ENCODE measurements at regions not wholly inside any gene's neighbourhood (a gene's known extent, or its start where the extent isn't known, plus 50 kb on each side); places are given as distances from the start of the nearest gene placed in this dataset.

DNA sequence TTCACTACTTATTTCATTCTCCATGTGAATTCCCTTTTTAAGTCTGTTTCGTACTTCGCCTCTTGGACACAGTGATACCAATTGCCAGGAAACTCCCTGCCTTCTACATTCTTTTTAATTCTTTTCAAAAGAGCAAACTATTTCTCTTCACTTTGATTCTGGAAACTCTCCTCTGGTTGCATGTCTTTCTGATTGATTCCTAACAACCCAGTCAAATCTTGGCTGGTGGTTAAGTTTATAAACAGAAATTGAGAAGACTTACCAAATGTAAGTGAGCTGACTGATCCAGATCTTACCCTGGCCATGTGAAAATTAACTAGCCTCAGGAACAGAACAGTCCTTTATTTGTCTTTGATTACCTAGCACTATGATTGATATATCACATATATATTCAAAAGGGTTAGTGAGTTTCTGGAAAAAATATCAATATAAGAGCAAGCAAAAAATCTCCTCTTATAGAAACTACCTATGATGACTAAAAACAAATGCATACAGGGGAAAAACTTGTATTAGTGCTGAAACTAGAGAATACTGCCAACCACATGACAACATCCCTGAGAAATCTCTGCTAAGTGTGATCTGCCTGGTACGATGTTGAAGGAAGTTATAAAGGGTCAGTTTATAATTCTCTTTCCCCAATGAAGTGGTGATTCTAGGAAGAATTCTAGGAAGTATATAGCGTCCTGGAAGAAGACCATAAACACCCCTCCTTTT, 152.6 kb upstream of the HTR2A start:
- Mint-ChIP-seq H3K36me3 (no peaks in the 10 kb centered on the region), H3K27ac (no peak overlapping the region), H3K27me3 (peaks cover 4 to 7% of the 10 kb centered on the region in 2 donors), H3K4me3 (no peak overlapping the region), H3K9me3 (peaks cover 3% of the 10 kb centered on the region), H3K4me1 (ENCODE audit: low read depth in 2 of 2) (no peaks in the 10 kb centered on the region)
- no peak for DNase-seq (ENCODE audit: low spot score)
- ATAC-seq, result no peak

DNA sequence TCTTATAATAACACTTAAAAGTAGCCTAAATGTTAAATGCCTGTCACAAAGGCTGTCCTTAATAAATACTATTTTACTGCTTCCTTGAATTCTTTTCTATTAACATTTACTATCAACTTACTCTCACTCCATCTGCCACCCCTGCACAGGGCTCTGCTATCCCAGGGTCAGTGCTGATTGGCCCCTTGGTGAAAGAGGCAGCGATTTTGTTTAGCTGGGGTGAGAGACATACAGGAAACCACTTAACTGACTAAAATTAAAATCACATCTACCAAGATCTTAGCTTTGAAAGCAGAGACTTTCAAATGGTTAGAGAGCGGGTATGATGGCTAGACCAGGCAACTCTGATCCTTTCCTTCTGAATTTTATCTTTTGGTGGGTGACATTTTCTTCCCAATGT, 149.9 kb upstream of the HTR2A start:
- Mint-ChIP-seq H3K9me3 (peaks cover 3% of the 10 kb centered on the region), H3K36me3 (no peaks in the 10 kb centered on the region), H3K27me3 (peaks cover 4 to 18% of the 10 kb centered on the region in 2 donors), H3K27ac (no peak overlapping the region), H3K4me3 (no peak overlapping the region), H3K4me1 (ENCODE audit: low read depth in 2 of 2) (no peaks in the 10 kb centered on the region)
- DNase-seq (ENCODE audit: low spot score) (no peak), ATAC-seq (no peak)

DNA sequence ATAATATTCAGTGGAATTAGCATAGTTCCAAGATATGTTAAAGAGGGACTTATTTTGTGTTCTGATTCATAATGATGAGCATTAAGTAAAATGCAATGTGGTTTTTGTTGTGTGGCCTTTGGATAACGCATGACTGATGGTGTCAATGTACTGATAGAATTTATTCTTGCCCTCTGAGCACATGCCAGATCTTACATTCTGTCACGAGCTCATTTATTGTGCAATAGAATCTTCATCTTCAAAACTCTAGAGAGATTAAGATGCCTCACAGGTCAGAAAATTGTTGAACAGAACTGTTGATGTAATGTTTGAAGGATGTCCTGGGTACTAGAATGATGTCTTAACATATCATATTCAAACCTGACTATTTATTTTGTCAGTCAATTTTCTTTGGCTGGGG, 148.0 kb upstream of the HTR2A start:
- ATAC-seq (no peak), DNase-seq (ENCODE audit: low spot score) (no peak)
- Mint-ChIP-seq H3K4me3 (no peak overlapping the region), H3K27me3 (peaks cover 10 to 20% of the 10 kb centered on the region in 2 donors), H3K36me3 (no peaks in the 10 kb centered on the region), H3K27ac (no peak overlapping the region), H3K9me3 (peaks cover 6% of the 10 kb centered on the region), H3K4me1 (ENCODE audit: low read depth in 2 of 2) (no peaks in the 10 kb centered on the region)

DNA sequence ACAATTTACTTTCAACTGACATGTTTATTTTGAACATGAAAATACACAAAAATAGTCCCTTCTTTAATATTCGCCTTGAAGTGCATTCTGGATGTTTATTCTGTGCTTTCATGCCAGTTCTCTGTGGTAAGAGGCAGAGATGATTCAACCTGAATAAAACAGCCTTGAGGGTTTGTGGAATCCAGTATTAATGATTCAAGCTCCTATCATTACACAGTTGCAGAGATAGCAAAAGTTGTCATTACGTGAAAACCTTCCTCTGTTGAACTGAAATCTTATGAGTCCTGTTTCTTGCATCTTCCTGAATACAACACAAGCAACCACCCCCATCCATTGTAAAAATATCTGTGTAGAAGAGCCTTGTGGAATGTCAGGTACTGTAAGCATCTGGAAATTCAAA, 142.3 kb upstream of the HTR2A start:
- H3K4me3 Mint-ChIP-seq, result no peak overlapping the region
- peaks cover 11 to 32% of the 10 kb centered on the region in 2 donors for H3K27me3 Mint-ChIP-seq
- no peak for DNase-seq (ENCODE audit: low spot score)
- H3K27ac Mint-ChIP-seq, result no peak overlapping the region
- no peaks in the 10 kb centered on the region for H3K36me3 Mint-ChIP-seq
- peaks cover 4% of the 10 kb centered on the region for H3K9me3 Mint-ChIP-seq
- no peaks in the 10 kb centered on the region for H3K4me1 Mint-ChIP-seq (ENCODE audit: low read depth in 2 of 2)
- no peak for ATAC-seq

DNA sequence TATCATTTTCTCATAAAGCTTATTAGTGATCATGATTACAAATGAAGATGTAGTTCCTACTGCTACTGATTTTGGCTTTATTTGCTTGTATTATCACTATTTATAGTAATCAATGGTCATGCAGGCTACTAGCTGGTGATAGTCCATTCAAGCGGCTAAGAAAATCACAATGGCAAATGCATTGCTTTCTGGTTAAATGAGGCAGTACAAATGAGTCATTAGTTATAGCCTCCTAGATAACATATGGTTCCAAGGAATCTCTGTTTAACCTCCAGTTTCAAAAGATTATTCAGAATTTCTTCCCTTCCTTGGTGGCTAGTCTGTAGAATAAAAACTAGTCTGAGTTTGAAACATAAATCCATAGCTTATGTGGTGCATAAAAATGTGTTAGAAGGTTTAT, 141.3 kb upstream of the HTR2A start:
- H3K27me3 Mint-ChIP-seq, result peaks cover 15 to 29% of the 10 kb centered on the region in 2 donors
- no peaks in the 10 kb centered on the region for H3K36me3 Mint-ChIP-seq
- ATAC-seq (no peak), DNase-seq (ENCODE audit: low spot score) (no peak)
- H3K27ac Mint-ChIP-seq, result no peak overlapping the region
- H3K4me3 Mint-ChIP-seq, result no peak overlapping the region
- peaks cover 4% of the 10 kb centered on the region for H3K9me3 Mint-ChIP-seq
- H3K4me1 Mint-ChIP-seq (ENCODE audit: low read depth in 2 of 2), result no peaks in the 10 kb centered on the region

DNA sequence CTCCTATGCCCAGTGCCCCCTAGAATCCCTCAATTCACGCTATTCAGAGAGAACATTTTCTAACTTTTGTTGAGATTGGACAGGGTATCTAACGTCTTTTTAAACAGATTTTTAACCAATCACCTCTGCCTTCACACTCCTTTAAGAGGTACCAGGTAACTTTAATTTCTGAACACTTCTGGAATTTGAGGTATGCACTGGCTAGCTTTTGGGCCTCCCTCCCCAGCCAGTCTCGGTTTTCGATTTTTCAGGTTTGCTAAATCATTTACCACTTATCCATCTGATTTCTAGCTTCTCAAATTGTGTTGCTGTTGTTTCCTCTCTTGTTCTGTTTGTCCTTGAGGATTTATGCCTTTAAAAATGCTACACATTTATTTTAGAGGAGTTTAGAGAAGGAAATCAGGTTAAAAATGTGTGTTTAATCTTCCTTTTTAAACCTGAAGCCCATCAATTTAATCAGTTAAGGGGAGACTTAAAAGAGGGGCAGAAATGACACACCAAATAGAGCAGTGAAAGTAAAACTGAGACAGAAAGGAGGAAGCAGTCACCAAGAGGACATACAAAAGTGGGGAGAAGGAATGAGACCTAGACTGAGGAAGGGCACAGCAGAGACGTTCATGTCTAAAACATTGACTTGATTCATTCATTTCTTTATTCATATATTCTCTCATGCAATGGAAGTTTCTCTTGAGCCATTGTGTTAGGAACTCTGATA, 139.6 kb upstream of the HTR2A start:
- no peak for DNase-seq (ENCODE audit: low spot score)
- Mint-ChIP-seq H3K4me3 (no peak overlapping the region), H3K9me3 (peaks cover 4% of the 10 kb centered on the region), H3K36me3 (no peaks in the 10 kb centered on the region), H3K27ac (no peak overlapping the region), H3K27me3 (peaks cover 20 to 36% of the 10 kb centered on the region in 2 donors), H3K4me1 (ENCODE audit: low read depth in 2 of 2) (no peaks in the 10 kb centered on the region)
- ATAC-seq, result no peak

DNA sequence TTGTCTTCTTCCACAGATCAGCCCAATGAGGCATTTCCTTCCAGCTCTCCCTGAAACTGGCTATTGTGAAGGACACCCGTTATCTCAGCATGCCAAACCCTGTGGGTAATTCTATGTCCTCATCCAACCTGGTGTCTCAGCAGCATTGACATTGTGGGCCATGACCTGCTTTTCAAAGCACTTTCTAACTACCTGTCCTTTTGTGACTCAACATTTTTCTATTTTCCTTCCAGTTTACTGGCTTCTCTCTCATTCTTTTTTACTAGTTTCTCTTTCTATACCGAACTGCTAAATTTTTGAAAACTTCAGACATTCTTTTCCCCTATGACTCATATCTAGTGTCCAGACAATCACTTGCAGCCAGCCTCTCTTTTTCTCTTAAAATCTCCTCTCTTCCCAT, 136.4 kb upstream of the HTR2A start:
- ATAC-seq (no peak), DNase-seq (ENCODE audit: low spot score) (no peak)
- no peak overlapping the region for H3K4me3 Mint-ChIP-seq
- no peaks in the 10 kb centered on the region for H3K9me3 Mint-ChIP-seq
- no peaks in the 10 kb centered on the region for H3K36me3 Mint-ChIP-seq
- H3K27me3 Mint-ChIP-seq, result peaks cover 14 to 27% of the 10 kb centered on the region in 2 donors
- H3K27ac Mint-ChIP-seq, result no peak overlapping the region
- no peaks in the 10 kb centered on the region for H3K4me1 Mint-ChIP-seq (ENCODE audit: low read depth in 2 of 2)

DNA sequence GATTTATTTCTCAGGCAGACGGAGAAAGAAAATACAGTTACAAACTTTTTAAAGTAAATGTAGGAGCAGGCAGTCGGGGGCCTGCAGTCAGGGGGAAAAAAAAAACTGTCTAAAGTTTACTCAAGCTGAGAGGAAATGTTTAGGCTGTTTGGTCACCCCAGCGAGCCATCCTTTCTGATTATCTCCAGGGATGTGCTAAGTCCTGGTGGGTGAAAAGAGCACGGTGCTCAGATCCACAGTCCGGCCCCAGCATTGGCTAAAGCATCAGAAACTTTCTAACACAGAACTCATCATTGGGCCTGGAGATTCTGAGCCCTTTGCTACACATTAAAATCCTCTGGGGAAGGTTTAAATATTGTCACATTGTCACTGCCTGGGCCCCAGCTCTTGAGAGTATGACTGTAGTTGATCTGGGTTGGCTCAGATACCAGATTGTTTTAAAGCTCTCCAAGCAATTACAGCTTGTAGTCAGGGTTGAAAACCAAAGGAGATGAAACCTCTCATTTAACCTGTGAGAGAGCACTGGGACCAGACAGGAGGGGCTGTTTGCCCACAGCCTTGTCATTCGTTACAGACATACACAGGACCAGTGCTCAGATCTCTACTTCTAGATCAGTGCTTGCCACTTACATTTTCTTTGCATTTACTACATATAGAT, 131.1 kb upstream of the HTR2A start:
- H3K9me3 Mint-ChIP-seq, result no peaks in the 10 kb centered on the region

DNA sequence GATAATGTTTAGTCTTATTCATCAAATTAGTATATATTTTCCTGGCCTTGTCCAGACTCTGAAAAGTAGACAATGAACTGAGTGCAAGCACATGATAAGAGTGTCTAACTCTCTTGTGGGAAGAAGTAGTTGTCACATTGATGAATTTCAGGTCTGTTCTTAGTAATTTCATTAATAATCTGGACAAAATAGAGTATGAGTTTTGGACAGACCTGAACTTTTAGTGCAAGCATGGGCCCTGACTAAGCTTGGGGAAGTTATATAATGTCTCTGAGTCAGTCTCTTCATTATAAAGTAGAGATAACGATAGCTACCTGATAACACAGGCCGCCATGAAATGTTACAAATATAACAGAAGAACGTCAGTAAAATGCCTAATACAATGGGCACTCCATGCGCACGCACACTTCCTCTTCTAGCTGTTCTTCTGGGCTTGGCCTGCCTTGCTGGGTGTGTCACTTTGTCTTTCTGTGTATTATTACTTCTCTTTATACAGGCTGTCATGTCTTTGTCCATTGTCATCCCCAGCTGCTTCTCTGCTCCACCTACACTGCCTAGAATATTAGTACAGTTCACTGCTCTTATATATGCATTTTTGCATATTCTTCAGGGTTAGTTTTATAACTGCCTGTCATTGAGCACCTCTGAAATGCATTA, 129.1 kb upstream of the HTR2A start:
- no peak for ATAC-seq
- Mint-ChIP-seq H3K9me3 (no peaks in the 10 kb centered on the region), H3K36me3 (no peaks in the 10 kb centered on the region), H3K4me3 (no peak overlapping the region), H3K4me1 (ENCODE audit: low read depth in 2 of 2) (no peaks in the 10 kb centered on the region), H3K27me3 (peaks cover 0 to 3% of the 10 kb centered on the region in 2 donors), H3K27ac (no peak overlapping the region)
- DNase-seq (ENCODE audit: low spot score), result no peak

More for the DNA sequence above, 131.1 kb upstream of the HTR2A start:
- H3K36me3 Mint-ChIP-seq, result no peaks in the 10 kb centered on the region
- H3K27me3 Mint-ChIP-seq, result peaks cover 4 to 6% of the 10 kb centered on the region in 2 donors
- ATAC-seq (no peak), DNase-seq (ENCODE audit: low spot score) (no peak)
- no peak overlapping the region for H3K27ac Mint-ChIP-seq
- no peak overlapping the region for H3K4me3 Mint-ChIP-seq
- no peaks in the 10 kb centered on the region for H3K4me1 Mint-ChIP-seq (ENCODE audit: low read depth in 2 of 2)

DNA sequence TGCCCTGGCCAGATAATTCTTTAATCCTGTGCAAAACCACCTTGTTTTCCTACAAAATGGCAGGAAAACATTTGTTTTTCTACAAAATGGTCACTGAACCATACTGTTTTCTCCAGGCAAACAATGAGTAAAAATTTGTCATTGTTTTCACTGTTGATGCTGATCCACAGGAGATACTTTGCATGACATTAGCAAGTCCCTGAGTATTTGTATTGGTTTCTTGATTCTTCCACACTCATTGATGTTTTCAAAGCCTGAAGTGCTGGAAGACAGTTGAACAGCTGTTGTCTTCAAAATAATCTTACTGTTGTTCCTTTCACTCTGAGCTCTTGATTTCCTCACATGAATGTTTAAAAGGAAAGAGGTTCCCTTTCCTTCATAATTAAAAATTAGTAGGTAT, 123.1 kb upstream of the HTR2A start:
- no peaks in the 10 kb centered on the region for H3K4me1 Mint-ChIP-seq (ENCODE audit: low read depth in 2 of 2)
- no peak overlapping the region for H3K27ac Mint-ChIP-seq
- H3K9me3 Mint-ChIP-seq, result peaks cover 4% of the 10 kb centered on the region
- no peak for DNase-seq (ENCODE audit: low spot score)
- H3K36me3 Mint-ChIP-seq, result no peaks in the 10 kb centered on the region
- no peak overlapping the region for H3K4me3 Mint-ChIP-seq
- H3K27me3 Mint-ChIP-seq, result peaks cover 2 to 6% of the 10 kb centered on the region in 2 donors
- ATAC-seq, result no peak

DNA sequence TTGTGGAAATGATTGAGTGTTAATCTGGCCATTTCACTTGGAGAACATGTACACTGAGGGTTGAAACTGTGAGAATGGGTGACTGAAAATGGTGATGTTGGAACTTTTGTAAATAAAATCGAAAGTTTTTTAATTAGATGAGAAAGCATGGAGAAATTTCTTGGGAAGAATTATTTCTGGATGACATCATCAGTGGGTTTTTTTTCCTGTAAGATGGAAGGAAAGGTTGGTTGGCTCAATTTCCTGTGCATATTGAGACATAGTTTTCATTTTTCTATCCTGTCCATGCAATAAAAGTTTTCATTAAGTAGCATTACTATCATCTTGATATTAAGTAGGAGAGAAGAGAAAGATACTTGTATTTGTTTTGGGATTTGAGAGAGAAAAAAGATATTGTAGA, 120.6 kb upstream of the HTR2A start:
- ATAC-seq (no peak), DNase-seq (ENCODE audit: low spot score) (no peak)
- Mint-ChIP-seq H3K27ac (no peak overlapping the region), H3K9me3 (peaks cover 4% of the 10 kb centered on the region), H3K4me1 (ENCODE audit: low read depth in 2 of 2) (no peaks in the 10 kb centered on the region), H3K27me3 (peaks cover 4 to 11% of the 10 kb centered on the region in 2 donors), H3K4me3 (no peak overlapping the region), H3K36me3 (no peaks in the 10 kb centered on the region)

DNA sequence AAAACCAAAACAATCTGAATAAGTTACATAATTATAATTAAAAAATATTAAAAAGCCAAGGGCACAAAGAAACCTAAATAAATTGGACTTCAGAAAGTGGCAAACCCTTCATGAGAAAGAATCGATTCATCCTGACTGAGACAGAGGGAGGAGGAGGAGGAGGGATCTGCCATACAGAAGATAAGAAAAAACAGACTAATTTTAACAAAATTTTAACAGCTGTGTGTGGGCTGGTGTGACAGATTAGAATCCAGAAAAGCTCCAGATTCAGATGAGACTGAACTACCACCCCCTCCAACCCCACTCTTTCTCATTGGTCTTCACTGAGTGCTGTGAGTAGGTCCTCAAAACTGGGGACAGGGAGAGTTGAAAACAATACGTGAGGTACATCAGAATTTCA, 111.5 kb upstream of the HTR2A start:
- no peak overlapping the region for H3K4me3 Mint-ChIP-seq
- H3K27me3 Mint-ChIP-seq, result peaks cover 10 to 42% of the 10 kb centered on the region in 2 donors
- H3K4me1 Mint-ChIP-seq (ENCODE audit: low read depth in 2 of 2), result no peaks in the 10 kb centered on the region
- peaks cover 3% of the 10 kb centered on the region for H3K9me3 Mint-ChIP-seq
- no peaks in the 10 kb centered on the region for H3K36me3 Mint-ChIP-seq
- DNase-seq (ENCODE audit: low spot score) (no peak), ATAC-seq (no peak)
- H3K27ac Mint-ChIP-seq, result no peak overlapping the region

DNA sequence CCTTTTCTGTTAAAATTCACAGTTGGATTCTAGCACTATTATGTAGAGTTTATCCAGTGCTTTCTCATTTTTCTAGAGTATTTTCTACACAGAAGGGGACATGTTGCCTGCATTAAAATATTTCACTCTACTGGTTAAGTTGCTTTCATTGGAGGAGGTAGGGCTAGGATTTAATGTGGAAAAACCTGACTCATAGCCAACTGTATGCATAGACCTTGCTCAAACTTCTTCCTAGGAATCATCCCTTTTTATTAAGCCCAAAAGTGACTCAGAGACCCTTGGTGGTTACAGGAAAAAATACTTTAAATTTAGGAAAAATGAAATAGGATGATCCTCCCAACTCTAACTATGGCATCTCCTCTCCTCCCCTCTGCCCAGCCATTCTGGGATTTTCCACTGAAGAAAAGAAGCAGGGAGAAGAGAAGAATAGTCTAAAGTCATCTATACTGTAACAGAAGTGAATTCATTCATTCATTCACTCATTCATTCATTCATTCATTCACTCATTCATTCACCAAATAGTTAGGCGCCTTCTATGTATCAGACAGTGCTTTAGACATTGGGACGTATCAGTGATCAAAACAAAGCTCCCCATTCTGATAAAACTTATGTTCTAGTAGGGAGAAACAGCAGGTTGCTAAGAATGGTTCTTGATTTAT, 109.0 kb upstream of the HTR2A start:
- no peak for ATAC-seq
- Mint-ChIP-seq H3K4me1 (ENCODE audit: low read depth in 2 of 2) (no peaks in the 10 kb centered on the region), H3K27me3 (peaks cover 18 to 38% of the 10 kb centered on the region in 2 donors), H3K4me3 (no peak overlapping the region), H3K36me3 (no peaks in the 10 kb centered on the region), H3K9me3 (no peaks in the 10 kb centered on the region), H3K27ac (no peak overlapping the region)
- DNase-seq (ENCODE audit: low spot score), result no peak

Data from natural killer cell treated with Interleukin-12 subunit alpha and Interleukin-12 subunit beta and Interleukin-15 and Interleukin-18, amount 100 ng/mL, for 72 hours (primary cell).